ENCODE measurements at regions not wholly inside any gene's neighbourhood (a gene's known extent, or its start where the extent isn't known, plus 50 kb on each side); places are given as distances from the start of the nearest gene placed in this dataset.

GRCh38 chr3:81289676-81290075, 471.8 kb downstream of the GBE1 start:
- Histone ChIP-seq H4K20me1 (replicated peaks; ENCODE audit: control insufficient read depth, insufficient read depth, low read length) (no peaks in the 10 kb centered on the region), H3K79me2 (ENCODE audit: control insufficient read depth, insufficient read depth, low read length) (no peaks in the 10 kb centered on the region), H3K36me3 (ENCODE audit: control insufficient read depth, insufficient read depth, low read length) (no peaks in the 10 kb centered on the region), H3K4me1 (replicated peaks in 1 of 2; ENCODE audit: control insufficient read depth in 2 of 2, insufficient read depth in 2 of 2, low read length in 2 of 2) (no peaks in the 10 kb centered on the region), H2AFZ (ENCODE audit: low read depth, low read length) (no peak overlapping the region), H3K27ac (ENCODE audit: extremely low read depth, low read depth, low read length) (no peak overlapping the region), H3K9me1 (ENCODE audit: control insufficient read depth, insufficient read depth, low read length) (no peaks in the 10 kb centered on the region), H3K4me2 (ENCODE audit: insufficient read depth, low read length) (no peak overlapping the region), H3K9ac (ENCODE audit: insufficient read depth in 1 of 2, low read depth in 2 of 2, low read length in 2 of 2) (no peak overlapping the region), H3K4me3 (no peak overlapping the region), H3K9me3 (replicated peaks; ENCODE audit: control insufficient read depth, insufficient read depth, low read depth, low read length) (no peaks in the 10 kb centered on the region), H3K27me3 (ENCODE audit: control insufficient read depth in 2 of 2, insufficient read depth in 2 of 2, low read length in 2 of 2) (no peaks in the 10 kb centered on the region)
- ChIA-PET CTCF (ENCODE audit: low intra/inter-chr PET ratio) (no interaction called here), POLR2A (no interaction called here)
- 0% methylated on average over 3 of the region's 3 CpGs for WGBS (ENCODE audit: insufficient coverage, low coverage, missing lambda C conversion rate)
- FAIRE-seq (no peak), DNase-seq (ENCODE audit: extremely low read depth in 1 of 4, low spot score in 3 of 4) (no peak), ATAC-seq (no peak)
- BruUV-seq (replicated peaks): no TSS peak
- intact Hi-C loops (cut with micrococcal nuclease) (no loop called here), in situ Hi-C loops (cut with MboI) (no loop called here)
- no peak for TF ChIP-seq ZNF639 (CRISPR knock-in tag; conservative IDR thresholded peaks at IDR 0.05 in 1 of 2, IDR thresholded peaks at IDR 0.05 in 1 of 2)
- no peak for TF ChIP-seq MTA1 (IDR thresholded peaks at IDR 0.05; ENCODE audit: borderline replicate concordance)
- TF ChIP-seq ZNF316 (IDR thresholded peaks at IDR 0.05): no peak
- TF ChIP-seq PTRF (tag; IDR thresholded peaks at IDR 0.05): no peak
- no peak for TF ChIP-seq HEY1 (CRISPR knock-in tag; IDR thresholded peaks at IDR 0.05; ENCODE audit: borderline replicate concordance)
- TF ChIP-seq EGR1 (conservative IDR thresholded peaks at IDR 0.05): no peak
- no peak for TF ChIP-seq MNT (conservative IDR thresholded peaks at IDR 0.05)
- TF ChIP-seq CCNT2 (IDR thresholded peaks at IDR 0.05; ENCODE audit: borderline replicate concordance, extremely low read depth, insufficient read length, low read depth, low read length): no peak

All from K562 (cell line).